Fibroblast of the aortic adventitia (primary cell): ENCODE measurements at regions not wholly inside any gene's neighbourhood (a gene's known extent, or its start where the extent isn't known, plus 50 kb on each side); places are given as distances from the start of the nearest gene placed in this dataset.

Experiments
- DNase-seq: peaks from one replicate; pipeline ENCODE4 v3.0.0-alpha.2; 2010; ENCODE audit warnings: low read depth
- H3K4me3 ChIP-seq: 2 replicates; pipeline ENCODE4 v1.5.1; 2011; ENCODE audit warnings: low read depth, mild to moderate bottlenecking, control low read depth, low read length, moderate library complexity
- CTCF ChIP-seq: IDR thresholded peaks from 2 replicates; pipeline ENCODE4 v1.5.1; 2011; ENCODE audit warnings: mild to moderate bottlenecking, low read length, control low read depth, inconsistent platforms; ENCODE audit not compliant: insufficient read depth

- no peak for TF ChIP-seq CTCF
- no peak for DNase-seq
- no peak overlapping the region for H3K4me3 ChIP-seq
Measured at GRCh38 chr3:10561162-10561945, 56.0 kb upstream of the ATP2B2 start.

GRCh38 chr3:10561946-10562560 lies 56.7 kb upstream of the ATP2B2 start:
- no peak for TF ChIP-seq CTCF
- DNase-seq = no peak
- H3K4me3 ChIP-seq = no peak overlapping the region

GRCh38 chr3:10563396-10563795 lies 58.0 kb upstream of the ATP2B2 start:
- no peak for DNase-seq
- H3K4me3 ChIP-seq = no peak overlapping the region
- no peak for TF ChIP-seq CTCF

GRCh38 chr3:10565814-10566213 lies 60.4 kb upstream of the ATP2B2 start:
- DNase-seq = no peak
- TF ChIP-seq CTCF = no peak
- H3K4me3 ChIP-seq = no peak overlapping the region

- no peak for TF ChIP-seq CTCF
- DNase-seq = no peak
- H3K4me3 ChIP-seq = no peak overlapping the region
Measured at GRCh38 chr3:10566451-10566850, 61.1 kb upstream of the ATP2B2 start.

- no peak for TF ChIP-seq CTCF
- H3K4me3 ChIP-seq = no peak overlapping the region
- DNase-seq = no peak
Measured at GRCh38 chr3:10568549-10568948, 63.2 kb upstream of the ATP2B2 start.
